WTC11 (cell line): ENCODE measurements at regions not wholly inside any gene's neighbourhood (a gene's known extent, or its start where the extent isn't known, plus 50 kb on each side); places are given as distances from the start of the nearest gene placed in this dataset.

Source experiments
- ATAC-seq: fragments of 200-7000 bp; cut with Tn5 transposase; 2 replicates; pipeline ENCODE4 v1.10.0; 2021; ENCODE audit warnings: mild to moderate bottlenecking, moderate library complexity
- CTCF ChIA-PET: fragments of 300-600 bp; sonication (Branson Sonifier 250); formaldehyde crosslinking; loops from one replicate; lab custom pipeline; 2021; ENCODE audit warnings: antibody characterized with exemption; lab: Charles Lee
- POLR2A ChIA-PET: fragments of 350-600 bp; sonication (Branson Sonifier 250); formaldehyde crosslinking; loops from one replicate; lab custom pipeline; 2021; ENCODE audit warnings: antibody characterized with exemption; lab: Charles Lee
- DNase-seq: peaks from one replicate; pipeline ENCODE4 v3.0.0; 2021; ENCODE audit warnings: low spot score
- H3K27ac Mint-ChIP-seq: 2 replicates; pipeline ENCODE4 v1.8.0; 2021; ENCODE audit warnings: mixed read lengths
- H3K27me3 Mint-ChIP-seq: 2 replicates; pipeline ENCODE4 v1.8.0; 2021; ENCODE audit warnings: low read depth, mild to moderate bottlenecking, moderate library complexity, mixed read lengths
- H3K36me3 Mint-ChIP-seq: 2 replicates; pipeline ENCODE4 v1.8.0; 2021; ENCODE audit warnings: mixed read lengths
- H3K4me1 Mint-ChIP-seq: 2 replicates; pipeline ENCODE4 v1.8.0; 2022; ENCODE audit warnings: mixed read lengths
- H3K4me3 Mint-ChIP-seq: 2 replicates; pipeline ENCODE4 v1.8.0; 2021; ENCODE audit warnings: mild to moderate bottlenecking, moderate library complexity, mixed read lengths
- H3K9me3 Mint-ChIP-seq: 2 replicates; pipeline ENCODE4 v1.8.0; 2021; ENCODE audit warnings: mixed read lengths
- AR ChIP-seq: fragments of 250-450 bp; sonication (Bioruptor Pico); IDR thresholded peaks from 2 replicates; pipeline ENCODE4 v1.9.0; 2021; ENCODE audit warnings: mild to moderate bottlenecking
- CBFB ChIP-seq: sonication (generic); formaldehyde crosslinking; IDR thresholded peaks from 2 replicates; pipeline ENCODE4 v1.8.1; 2022; ENCODE audit warnings: mild to moderate bottlenecking, low read depth, missing genetic modification reagents
- GABPB1 ChIP-seq: sonication (generic); formaldehyde crosslinking; IDR thresholded peaks from 2 replicates; pipeline ENCODE4 v1.8.1; 2023; ENCODE audit warnings: mild to moderate bottlenecking, missing genetic modification reagents
- GTF2I ChIP-seq: fragments of 250-450 bp; sonication (Bioruptor Pico); conservative IDR thresholded peaks from 2 replicates; pipeline ENCODE4 v1.4.0; 2021; ENCODE audit warnings: mild to moderate bottlenecking
- IRF2 ChIP-seq: sonication (generic); formaldehyde crosslinking; IDR thresholded peaks from 2 replicates; pipeline ENCODE4 v1.8.0; 2022; ENCODE audit warnings: low read depth, missing genetic modification reagents, borderline replicate concordance
- JAZF1 ChIP-seq: fragments of 250-450 bp; sonication (Bioruptor Pico); IDR thresholded peaks from 2 replicates; pipeline ENCODE4 v1.9.0; 2021; ENCODE audit warnings: moderate library complexity, mild to moderate bottlenecking, inconsistent platforms
- JUN ChIP-seq: sonication (generic); formaldehyde crosslinking; IDR thresholded peaks from 2 replicates; pipeline ENCODE4 v1.8.0; 2023; ENCODE audit warnings: mild to moderate bottlenecking, missing genetic modification reagents
- KAT7 ChIP-seq: sonication (generic); formaldehyde crosslinking; IDR thresholded peaks from 2 replicates; pipeline ENCODE4 v1.8.1; 2023; ENCODE audit warnings: missing genetic modification reagents, mild to moderate bottlenecking, borderline replicate concordance
- MYBL2 ChIP-seq: sonication (generic); formaldehyde crosslinking; IDR thresholded peaks from 2 replicates; pipeline ENCODE4 v1.8.1; 2023; ENCODE audit warnings: mild to moderate bottlenecking, moderate library complexity, missing genetic modification reagents
- NFE2L1 ChIP-seq: sonication (generic); formaldehyde crosslinking; IDR thresholded peaks from 2 replicates; pipeline ENCODE4 v1.8.1; 2023; ENCODE audit warnings: missing genetic modification reagents
- RELA ChIP-seq: sonication (generic); formaldehyde crosslinking; IDR thresholded peaks from 2 replicates; pipeline ENCODE4 v1.8.1; 2022; ENCODE audit warnings: missing genetic modification reagents, mild to moderate bottlenecking, borderline replicate concordance
- USF2 ChIP-seq: sonication (generic); formaldehyde crosslinking; IDR thresholded peaks from 2 replicates; pipeline ENCODE4 v1.8.1; 2023; ENCODE audit warnings: mild to moderate bottlenecking, missing genetic modification reagents, moderate library complexity
- ZNF121 ChIP-seq: sonication (generic); formaldehyde crosslinking; IDR thresholded peaks from 2 replicates; pipeline ENCODE4 v1.8.0; 2023; ENCODE audit warnings: missing genetic modification reagents
- ZNF232 ChIP-seq: sonication (generic); formaldehyde crosslinking; IDR thresholded peaks from 2 replicates; pipeline ENCODE4 v1.8.0; 2022; ENCODE audit warnings: mild to moderate bottlenecking, missing genetic modification reagents
- ZNF416 ChIP-seq: fragments of 250-450 bp; sonication (Bioruptor Pico); IDR thresholded peaks from 2 replicates; pipeline ENCODE4 v1.9.0; 2021; ENCODE audit warnings: mild to moderate bottlenecking, inconsistent platforms
- ZNF423 ChIP-seq: fragments of 250-450 bp; sonication (Bioruptor Pico); IDR thresholded peaks from 2 replicates; pipeline ENCODE4 v2.1.2; 2022; ENCODE audit warnings: mild to moderate bottlenecking, moderate library complexity
- TF ChIP-seq, protein P1 (sequence below): sonication (generic); formaldehyde crosslinking; IDR thresholded peaks from 2 replicates; pipeline ENCODE4 v1.8.1; 2022; ENCODE audit warnings: mild to moderate bottlenecking, moderate library complexity, missing genetic modification reagents
- TF ChIP-seq, protein P2 (sequence below): fragments of 250-450 bp; sonication (Bioruptor Pico); IDR thresholded peaks from 2 replicates; pipeline ENCODE4 v1.9.0; 2021; ENCODE audit warnings: moderate library complexity, mild to moderate bottlenecking, inconsistent platforms, borderline replicate concordance
- TF ChIP-seq, protein P3 (sequence below): fragments of 200-600 bp; IDR thresholded peaks from 2 replicates; pipeline ENCODE4 v1.8.0; 2022; ENCODE audit warnings: antibody characterized with exemption
- TF ChIP-seq, protein P4 (sequence below): sonication (generic); formaldehyde crosslinking; IDR thresholded peaks from 2 replicates; pipeline ENCODE4 v1.8.1; 2022; ENCODE audit warnings: missing genetic modification reagents, borderline replicate concordance
- TF ChIP-seq, protein P5 (sequence below): fragments of 250-450 bp; sonication (Bioruptor Pico); conservative IDR thresholded peaks from 2 replicates; pipeline ENCODE4 v1.9.0; 2021; ENCODE audit warnings: mild to moderate bottlenecking

DNA sequence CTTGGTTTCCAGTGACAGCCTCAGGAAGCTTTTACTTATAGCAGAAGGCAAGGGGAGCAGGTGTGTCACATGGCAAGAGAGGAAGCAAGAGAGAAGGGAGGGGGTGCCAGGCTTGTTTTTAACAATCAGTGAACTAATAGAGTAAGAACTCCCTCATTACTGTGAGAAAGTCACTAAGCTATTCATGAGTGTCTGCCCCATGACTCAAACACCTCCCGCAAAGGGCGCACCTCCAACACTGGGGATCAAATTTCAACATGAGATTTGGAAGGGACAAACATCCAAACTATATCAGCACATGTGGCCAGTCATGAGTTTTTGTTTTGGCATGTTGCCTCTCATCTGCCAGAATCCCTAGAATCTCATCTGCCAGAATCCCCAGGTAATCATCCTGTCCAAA is 183.5 kb upstream of the C1QTNF7 start:
- TF ChIP-seq RELA (CRISPR knock-in tag) (no peak), GTF2I (CRISPR knock-in tag) (no peak), MYBL2 (CRISPR knock-in tag) (no peak), CBFB (no peak)
- TF ChIP-seq, all 79 proteins: peak for 0
- H3K4me3 Mint-ChIP-seq = no peak overlapping the region
- CTCF ChIA-PET = no interaction called here
- POLR2A ChIA-PET = no interaction called here
- no peaks in the 10 kb centered on the region for H3K27me3 Mint-ChIP-seq
- no peaks in the 10 kb centered on the region for H3K9me3 Mint-ChIP-seq
- no peak for ATAC-seq
- no peak overlapping the region for H3K27ac Mint-ChIP-seq
- no peaks in the 10 kb centered on the region for H3K36me3 Mint-ChIP-seq
- DNase-seq = no peak
- peaks cover 9% of the 10 kb centered on the region for H3K4me1 Mint-ChIP-seq

DNA sequence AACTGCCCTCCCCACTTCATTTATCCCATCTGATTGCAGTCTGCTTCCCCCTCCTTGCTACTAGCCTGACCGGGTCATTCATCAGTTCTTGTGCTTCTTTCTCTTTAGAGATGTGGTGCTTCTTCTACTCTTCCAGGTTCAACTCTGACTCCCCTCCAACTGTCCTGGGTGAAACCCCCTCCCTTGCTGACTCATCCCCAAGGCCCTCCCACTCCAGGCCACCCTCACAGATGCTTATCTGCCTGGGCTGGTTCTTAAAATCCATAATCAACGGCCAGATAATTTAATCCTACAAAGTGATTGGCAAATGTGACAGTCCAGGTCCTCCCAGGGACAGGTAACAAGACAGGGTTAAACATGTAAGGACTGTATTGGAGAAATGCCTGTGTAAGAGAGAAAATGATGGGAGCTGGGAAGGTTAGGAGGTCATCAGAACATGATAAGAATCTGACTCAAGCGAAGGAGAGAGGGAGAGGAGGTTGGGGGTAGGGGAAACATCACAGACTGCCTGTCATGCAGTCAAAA is 182.8 kb upstream of the C1QTNF7 start:
- H3K4me3 Mint-ChIP-seq = no peak overlapping the region
- POLR2A ChIA-PET = no interaction called here
- no peak for TF ChIP-seq JUN (CRISPR knock-in tag)
- no peak for TF ChIP-seq ZNF121 (CRISPR knock-in tag)
- no peak for TF ChIP-seq KAT7 (CRISPR knock-in tag)
- TF ChIP-seq JAZF1 = no peak
- TF ChIP-seq, protein P1, sequence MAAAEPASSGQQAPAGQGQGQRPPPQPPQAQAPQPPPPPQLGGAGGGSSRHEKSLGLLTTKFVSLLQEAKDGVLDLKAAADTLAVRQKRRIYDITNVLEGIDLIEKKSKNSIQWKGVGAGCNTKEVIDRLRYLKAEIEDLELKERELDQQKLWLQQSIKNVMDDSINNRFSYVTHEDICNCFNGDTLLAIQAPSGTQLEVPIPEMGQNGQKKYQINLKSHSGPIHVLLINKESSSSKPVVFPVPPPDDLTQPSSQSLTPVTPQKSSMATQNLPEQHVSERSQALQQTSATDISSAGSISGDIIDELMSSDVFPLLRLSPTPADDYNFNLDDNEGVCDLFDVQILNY (CRISPR knock-in tag) = no peak
- no peak for TF ChIP-seq NFE2L1
- no peak for TF ChIP-seq USF2
- TF ChIP-seq, protein P2, sequence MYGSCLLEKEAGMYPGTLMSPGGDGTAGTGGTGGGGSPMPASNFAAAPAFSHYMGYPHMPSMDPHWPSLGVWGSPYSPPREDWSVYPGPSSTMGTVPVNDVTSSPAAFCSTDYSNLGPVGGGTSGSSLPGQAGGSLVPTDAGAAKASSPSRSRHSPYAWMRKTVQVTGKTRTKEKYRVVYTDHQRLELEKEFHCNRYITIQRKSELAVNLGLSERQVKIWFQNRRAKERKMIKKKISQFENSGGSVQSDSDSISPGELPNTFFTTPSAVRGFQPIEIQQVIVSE (CRISPR knock-in tag) = no peak
- TF ChIP-seq, protein P3, sequence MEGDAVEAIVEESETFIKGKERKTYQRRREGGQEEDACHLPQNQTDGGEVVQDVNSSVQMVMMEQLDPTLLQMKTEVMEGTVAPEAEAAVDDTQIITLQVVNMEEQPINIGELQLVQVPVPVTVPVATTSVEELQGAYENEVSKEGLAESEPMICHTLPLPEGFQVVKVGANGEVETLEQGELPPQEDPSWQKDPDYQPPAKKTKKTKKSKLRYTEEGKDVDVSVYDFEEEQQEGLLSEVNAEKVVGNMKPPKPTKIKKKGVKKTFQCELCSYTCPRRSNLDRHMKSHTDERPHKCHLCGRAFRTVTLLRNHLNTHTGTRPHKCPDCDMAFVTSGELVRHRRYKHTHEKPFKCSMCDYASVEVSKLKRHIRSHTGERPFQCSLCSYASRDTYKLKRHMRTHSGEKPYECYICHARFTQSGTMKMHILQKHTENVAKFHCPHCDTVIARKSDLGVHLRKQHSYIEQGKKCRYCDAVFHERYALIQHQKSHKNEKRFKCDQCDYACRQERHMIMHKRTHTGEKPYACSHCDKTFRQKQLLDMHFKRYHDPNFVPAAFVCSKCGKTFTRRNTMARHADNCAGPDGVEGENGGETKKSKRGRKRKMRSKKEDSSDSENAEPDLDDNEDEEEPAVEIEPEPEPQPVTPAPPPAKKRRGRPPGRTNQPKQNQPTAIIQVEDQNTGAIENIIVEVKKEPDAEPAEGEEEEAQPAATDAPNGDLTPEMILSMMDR = no peak
- TF ChIP-seq ZNF423 (CRISPR knock-in tag) = no peak
- no peak for TF ChIP-seq GABPB1
- TF ChIP-seq AR (CRISPR knock-in tag) = no peak
- TF ChIP-seq, all 79 proteins: peak for 0
- CTCF ChIA-PET = interaction anchor here (2.1 kb wide), 1 partner anchor 151 kb away, joined by 6 read pairs; no protein-coding TSS in a partner anchor
- Mint-ChIP-seq H3K27ac (no peak overlapping the region), H3K4me1 (peaks cover 9% of the 10 kb centered on the region), H3K9me3 (no peaks in the 10 kb centered on the region), H3K27me3 (no peaks in the 10 kb centered on the region), H3K36me3 (no peaks in the 10 kb centered on the region)
- no peak for ATAC-seq
- no peak for DNase-seq

- ATAC-seq = no peak
- TF ChIP-seq ZNF232 (CRISPR knock-in tag) (no peak), RELA (CRISPR knock-in tag) (no peak), ZNF416 (CRISPR knock-in tag) (no peak), IRF2 (no peak)
- TF ChIP-seq, protein P4, sequence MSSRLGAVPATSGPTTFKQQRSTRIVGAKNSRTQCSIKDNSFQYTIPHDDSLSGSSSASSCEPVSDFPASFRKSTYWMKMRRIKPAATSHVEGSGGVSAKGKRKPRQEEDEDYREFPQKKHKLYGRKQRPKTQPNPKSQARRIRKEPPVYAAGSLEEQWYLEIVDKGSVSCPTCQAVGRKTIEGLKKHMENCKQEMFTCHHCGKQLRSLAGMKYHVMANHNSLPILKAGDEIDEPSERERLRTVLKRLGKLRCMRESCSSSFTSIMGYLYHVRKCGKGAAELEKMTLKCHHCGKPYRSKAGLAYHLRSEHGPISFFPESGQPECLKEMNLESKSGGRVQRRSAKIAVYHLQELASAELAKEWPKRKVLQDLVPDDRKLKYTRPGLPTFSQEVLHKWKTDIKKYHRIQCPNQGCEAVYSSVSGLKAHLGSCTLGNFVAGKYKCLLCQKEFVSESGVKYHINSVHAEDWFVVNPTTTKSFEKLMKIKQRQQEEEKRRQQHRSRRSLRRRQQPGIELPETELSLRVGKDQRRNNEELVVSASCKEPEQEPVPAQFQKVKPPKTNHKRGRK = no peak
- TF ChIP-seq, protein P5, sequence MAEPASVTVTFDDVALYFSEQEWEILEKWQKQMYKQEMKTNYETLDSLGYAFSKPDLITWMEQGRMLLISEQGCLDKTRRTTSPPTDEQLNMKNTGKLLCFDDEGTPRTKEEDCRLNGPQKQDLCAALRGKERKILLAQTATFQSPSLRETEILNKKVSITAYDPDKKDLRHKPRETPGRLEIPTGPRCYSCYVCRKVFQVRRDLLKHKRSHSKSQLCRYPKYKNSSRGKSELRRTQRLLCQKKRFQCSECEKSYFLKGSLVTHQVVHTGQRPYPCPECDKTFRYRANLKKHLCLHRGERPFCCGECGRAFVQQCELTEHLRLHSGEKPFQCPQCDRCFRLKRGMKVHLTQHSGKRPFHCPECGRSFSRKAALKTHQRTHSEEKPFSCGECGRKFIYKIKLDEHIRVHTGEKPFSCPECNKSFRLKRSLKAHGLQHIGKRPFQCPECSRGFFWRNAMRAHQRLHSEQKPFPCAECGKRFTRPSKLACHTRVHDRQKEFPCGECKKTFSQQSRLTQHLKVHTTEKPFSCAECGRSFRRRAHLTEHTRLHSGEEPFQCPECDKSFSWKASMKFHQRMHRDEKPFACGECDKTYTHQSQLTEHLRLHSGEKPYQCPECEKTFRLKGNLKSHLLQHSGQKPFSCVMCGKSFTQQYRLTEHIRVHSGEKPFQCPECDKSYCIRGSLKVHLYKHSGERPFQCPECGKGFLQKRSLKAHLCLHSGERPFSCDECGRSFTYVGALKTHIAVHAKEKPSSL (CRISPR knock-in tag) = no peak
Observed at GRCh38 chr4:15250021-15250441, 177.8 kb upstream of the C1QTNF7 start.

More at GRCh38 chr4:15250021-15250441, 177.8 kb upstream of the C1QTNF7 start:
- Mint-ChIP-seq H3K27me3 (peaks cover 5% of the 10 kb centered on the region; the same call in 1 of the 2 replicates), H3K27ac (no peak overlapping the region), H3K36me3 (no peaks in the 10 kb centered on the region), H3K4me3 (no peak overlapping the region), H3K4me1 (peaks cover 6% of the 10 kb centered on the region), H3K9me3 (no peaks in the 10 kb centered on the region)
- DNase-seq = no peak
- CTCF ChIA-PET = no interaction called here
- POLR2A ChIA-PET = interaction anchor here (0.7 kb wide), 1 partner anchor 11 kb away, joined by 4 read pairs; no protein-coding TSS in a partner anchor
